ENCODE measurements at regions not wholly inside any gene's neighbourhood (a gene's known extent, or its start where the extent isn't known, plus 50 kb on each side); places are given as distances from the start of the nearest gene placed in this dataset.

DNA sequence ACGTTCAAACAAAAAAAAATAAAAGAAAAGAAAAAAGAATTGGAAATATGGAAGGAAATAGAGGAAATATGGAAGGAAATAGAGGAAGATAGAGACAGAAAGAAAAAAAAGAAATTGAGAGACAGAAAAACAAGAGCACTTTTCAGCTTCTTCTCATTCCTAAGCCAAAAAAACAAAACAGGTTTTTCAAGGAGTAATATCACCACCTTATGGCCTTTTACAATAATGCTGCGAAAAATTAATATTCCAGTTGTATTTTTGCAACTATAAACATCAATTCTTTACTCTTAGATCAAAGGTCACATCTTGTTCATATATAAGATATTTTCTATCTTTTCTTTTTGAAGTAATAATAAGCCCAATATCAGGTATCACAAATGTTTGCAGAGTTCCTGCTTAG, 328.3 kb downstream of the FAT3 start:
- TF ChIP-seq SUZ12 (IDR thresholded peaks at IDR 0.05), result no peak
- no peak for TF ChIP-seq NFRKB (IDR thresholded peaks at IDR 0.05)
- TF ChIP-seq SP1 (IDR thresholded peaks at IDR 0.05), result no peak
- no peak for TF ChIP-seq TARDBP (IDR thresholded peaks at IDR 0.05)
- TF ChIP-seq FOXM1 (IDR thresholded peaks at IDR 0.05; ENCODE audit: borderline replicate concordance), result no peak
- TF ChIP-seq PKNOX1 (IDR thresholded peaks at IDR 0.05), result no peak
- TF ChIP-seq BHLHE40 (IDR thresholded peaks at IDR 0.05; ENCODE audit: borderline replicate concordance), result no peak
- no peak for TF ChIP-seq ZNF384 (IDR thresholded peaks at IDR 0.05)
- no peak for TF ChIP-seq ELF4 (IDR thresholded peaks at IDR 0.05)
- no peak for TF ChIP-seq L3MBTL2 (conservative IDR thresholded peaks at IDR 0.05)
- TF ChIP-seq LEF1 (IDR thresholded peaks at IDR 0.05; ENCODE audit: borderline replicate concordance), result no peak
- TF ChIP-seq ARNT (IDR thresholded peaks at IDR 0.05), result no peak

Data from HEK293T (cell line).